ENCODE measurements at regions not wholly inside any gene's neighbourhood (a gene's known extent, or its start where the extent isn't known, plus 50 kb on each side); places are given as distances from the start of the nearest gene placed in this dataset.

- no peak overlapping the region for H3K27ac Mint-ChIP-seq (ENCODE audit: unreplicated experiment)
- H3K4me3 Mint-ChIP-seq (ENCODE audit: unreplicated experiment) = no peak overlapping the region
- no peaks in the 10 kb centered on the region for H3K36me3 Mint-ChIP-seq (ENCODE audit: low read depth, unreplicated experiment)
- peak; percentile 29 for DNase-seq (ENCODE audit: low spot score)
- no peaks in the 10 kb centered on the region for H3K9me3 Mint-ChIP-seq (ENCODE audit: unreplicated experiment)
- peaks cover 1% of the 10 kb centered on the region for H3K27me3 Mint-ChIP-seq (ENCODE audit: unreplicated experiment)
- peaks cover 12% of the 10 kb centered on the region for H3K4me1 Mint-ChIP-seq (ENCODE audit: unreplicated experiment)
- peak; percentile 44 for TF ChIP-seq CTCF (IDR thresholded peaks at IDR 0.05; ENCODE audit: unreplicated experiment)
These were observed 137.7 kb downstream of the PRELID2 start for GRCh38 chr5:145697251-145697990.

DNA sequence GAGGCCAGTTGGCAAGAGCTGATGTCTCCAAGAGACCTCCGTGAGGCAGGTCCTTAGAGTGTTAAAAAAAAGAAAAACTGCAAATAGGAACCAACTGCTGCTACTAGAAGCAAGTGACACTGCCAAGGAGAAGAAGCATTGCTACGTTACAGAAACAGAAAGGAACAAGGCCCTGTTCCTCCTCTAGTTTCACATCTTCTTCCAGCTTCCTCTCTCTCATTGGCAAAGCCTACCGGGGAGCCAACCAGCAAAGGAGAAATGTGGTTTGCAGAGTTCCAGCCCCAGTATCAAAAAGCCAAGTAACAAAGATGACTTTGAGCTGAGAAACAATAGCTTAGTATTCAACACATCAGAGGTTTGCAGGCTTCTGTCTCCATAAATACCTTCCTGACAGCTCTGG is 145.9 kb downstream of the PRELID2 start:
- no peak for DNase-seq (ENCODE audit: low spot score)
- H3K27ac Mint-ChIP-seq (ENCODE audit: unreplicated experiment) = no peak overlapping the region

DNA sequence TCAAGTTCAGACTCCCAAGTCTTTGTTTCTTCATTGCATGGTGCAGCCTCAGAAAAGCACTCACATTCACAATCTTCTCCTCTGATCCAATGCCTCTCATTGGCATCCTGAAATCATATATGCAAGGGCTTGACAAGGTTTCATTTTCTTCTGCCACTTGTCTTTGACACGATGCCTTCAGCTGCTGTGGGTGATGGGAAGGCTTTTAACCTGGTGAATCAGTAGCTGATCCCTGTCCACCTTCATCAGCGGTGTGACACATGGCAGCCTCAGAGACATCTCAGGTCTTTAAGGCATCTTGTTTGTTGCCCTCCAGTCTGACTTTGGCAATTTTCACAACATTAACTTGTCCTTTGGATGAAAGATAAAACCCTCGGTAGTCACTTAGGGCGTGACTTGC is 147.2 kb downstream of the PRELID2 start:
- Mint-ChIP-seq H3K4me1 (ENCODE audit: unreplicated experiment) (peaks cover 9% of the 10 kb centered on the region), H3K9me3 (ENCODE audit: unreplicated experiment) (no peaks in the 10 kb centered on the region), H3K27ac (ENCODE audit: unreplicated experiment) (no peak overlapping the region), H3K4me3 (ENCODE audit: unreplicated experiment) (no peak overlapping the region), H3K27me3 (ENCODE audit: unreplicated experiment) (no peaks in the 10 kb centered on the region), H3K36me3 (ENCODE audit: low read depth, unreplicated experiment) (no peaks in the 10 kb centered on the region)
- no peak for DNase-seq (ENCODE audit: low spot score)
- TF ChIP-seq CTCF (IDR thresholded peaks at IDR 0.05; ENCODE audit: unreplicated experiment) = no peak

More for the DNA sequence above, 145.9 kb downstream of the PRELID2 start:
- Mint-ChIP-seq H3K36me3 (ENCODE audit: low read depth, unreplicated experiment) (no peaks in the 10 kb centered on the region), H3K4me3 (ENCODE audit: unreplicated experiment) (no peak overlapping the region), H3K27me3 (ENCODE audit: unreplicated experiment) (no peaks in the 10 kb centered on the region), H3K9me3 (ENCODE audit: unreplicated experiment) (no peaks in the 10 kb centered on the region), H3K4me1 (ENCODE audit: unreplicated experiment) (peaks cover 2% of the 10 kb centered on the region)
- TF ChIP-seq CTCF (IDR thresholded peaks at IDR 0.05; ENCODE audit: unreplicated experiment) = no peak

GRCh38 chr5:145685417-145685816 is 149.7 kb downstream of the PRELID2 start:
- H3K4me1 Mint-ChIP-seq (ENCODE audit: unreplicated experiment) = peaks cover 9% of the 10 kb centered on the region
- no peaks in the 10 kb centered on the region for H3K9me3 Mint-ChIP-seq (ENCODE audit: unreplicated experiment)
- H3K27me3 Mint-ChIP-seq (ENCODE audit: unreplicated experiment) = no peaks in the 10 kb centered on the region
- no peaks in the 10 kb centered on the region for H3K36me3 Mint-ChIP-seq (ENCODE audit: low read depth, unreplicated experiment)
- no peak overlapping the region for H3K4me3 Mint-ChIP-seq (ENCODE audit: unreplicated experiment)
- TF ChIP-seq CTCF (IDR thresholded peaks at IDR 0.05; ENCODE audit: unreplicated experiment) = no peak
- no peak for DNase-seq (ENCODE audit: low spot score)
- H3K27ac Mint-ChIP-seq (ENCODE audit: unreplicated experiment) = no peak overlapping the region

- TF ChIP-seq CTCF (IDR thresholded peaks at IDR 0.05; ENCODE audit: unreplicated experiment) = no peak
- no peak for DNase-seq (ENCODE audit: low spot score)
- Mint-ChIP-seq H3K9me3 (ENCODE audit: unreplicated experiment) (no peaks in the 10 kb centered on the region), H3K27me3 (ENCODE audit: unreplicated experiment) (no peaks in the 10 kb centered on the region), H3K4me3 (ENCODE audit: unreplicated experiment) (no peak overlapping the region), H3K4me1 (ENCODE audit: unreplicated experiment) (peaks cover 9% of the 10 kb centered on the region), H3K27ac (ENCODE audit: unreplicated experiment) (no peak overlapping the region), H3K36me3 (ENCODE audit: low read depth, unreplicated experiment) (no peaks in the 10 kb centered on the region)
These were observed 151.7 kb downstream of the PRELID2 start for GRCh38 chr5:145683431-145683830.
